Fibroblast of mammary gland (primary cell): ENCODE measurements at regions not wholly inside any gene's neighbourhood (a gene's known extent, or its start where the extent isn't known, plus 50 kb on each side); places are given as distances from the start of the nearest gene placed in this dataset.
"Not testable (repeated sequence)": the region's sequence is repeated elsewhere in the genome, so short reads cannot be mapped to it uniquely, and the experiment has no call there.

ENCODE experiments used
- DNase-seq: peaks from one replicate; pipeline ENCODE4 v3.0.0-alpha.2; 2010; ENCODE audit warnings: low read depth
- H3K4me3 ChIP-seq: 2 replicates; pipeline ENCODE4 v1.5.1; 2011; ENCODE audit warnings: low read depth, mild to moderate bottlenecking, low read length, moderate library complexity; ENCODE audit not compliant: control insufficient read depth
- CTCF ChIP-seq: conservative IDR thresholded peaks from 2 replicates; pipeline ENCODE4 v1.5.1; 2011; ENCODE audit warnings: low read depth, low read length, inconsistent platforms; ENCODE audit not compliant: control insufficient read depth, insufficient read depth

GRCh38 chr7:91465595-91466061 lies 201.4 kb downstream of the FZD1 start:
- DNase-seq, result peak; percentile 36
- H3K4me3 ChIP-seq, result no peak overlapping the region
- no peak for TF ChIP-seq CTCF

- no peak for DNase-seq
- TF ChIP-seq CTCF, result no peak
- no peak overlapping the region for H3K4me3 ChIP-seq
Measured at GRCh38 chr7:91468256-91468655, 204.0 kb downstream of the FZD1 start.

GRCh38 chr7:91473619-91474018 lies 209.4 kb downstream of the FZD1 start:
- no peak for DNase-seq
- H3K4me3 ChIP-seq, result no peak overlapping the region
- no peak for TF ChIP-seq CTCF

- no peak for DNase-seq
- no peak overlapping the region for H3K4me3 ChIP-seq
- TF ChIP-seq CTCF, result no peak
Measured at GRCh38 chr7:91474074-91474473, 209.8 kb downstream of the FZD1 start.

- H3K4me3 ChIP-seq, DNase-seq: not testable (repeated sequence)
Measured at GRCh38 chr7:91480470-91480869, 216.2 kb downstream of the FZD1 start.

GRCh38 chr7:91491868-91492267 lies 227.6 kb downstream of the FZD1 start:
- peak; percentile 23 for DNase-seq
- H3K4me3 ChIP-seq, result no peak overlapping the region
- TF ChIP-seq CTCF, result no peak

- H3K4me3 ChIP-seq, result no peak overlapping the region
- no peak for DNase-seq
- no peak for TF ChIP-seq CTCF
Measured at GRCh38 chr7:91492317-91492716, 228.1 kb downstream of the FZD1 start.

- no peak for TF ChIP-seq CTCF
Measured at GRCh38 chr7:91492773-91493172, 228.5 kb downstream of the FZD1 start.

More at GRCh38 chr7:91492773-91493172, 228.5 kb downstream of the FZD1 start:
- DNase-seq, result no peak
- H3K4me3 ChIP-seq, result no peak overlapping the region
